AG04450 (cell line): ENCODE measurements at regions not wholly inside any gene's neighbourhood (a gene's known extent, or its start where the extent isn't known, plus 50 kb on each side); places are given as distances from the start of the nearest gene placed in this dataset. TPM values are rescaled to one million over a fixed set of nuclear protein-coding genes. Genes with fewer than 3 reads are reported as not detected.

ENCODE experiments used
- CTCF ChIA-PET: fragments of 300-600, 350-600 bp; formaldehyde crosslinking; extraction: SDS; loops from one replicate; lab custom pipeline; 2022; ENCODE audit warnings: antibody characterized with exemption, inconsistent platforms; lab: Charles Lee
- POLR2A ChIA-PET: fragments of 350-600 bp; formaldehyde crosslinking; extraction: SDS; loops from one replicate; lab custom pipeline; 2021; ENCODE audit warnings: antibody characterized with exemption, inconsistent platforms; lab: Yijun Ruan, JAX
- DNase-seq: peaks from one replicate; pipeline ENCODE4 v3.0.0-alpha.2; 2011; ENCODE audit warnings: low read depth, low spot score
- H3K27ac ChIP-seq: one replicate; pipeline ENCODE4 v1.5.1; 2012; ENCODE audit warnings: low read depth, low read length, control low read depth
- H3K27me3 ChIP-seq: one replicate; pipeline ENCODE4 v1.6.0; 2012; ENCODE audit warnings: low read length; ENCODE audit not compliant: control insufficient read depth, insufficient read depth
- H3K4me3 ChIP-seq: 2 replicates; pipeline ENCODE4 v1.5.1; 2011; ENCODE audit warnings: mild to moderate bottlenecking, low read depth, low read length, control low read depth
- H3K9me3 ChIP-seq: 2 replicates; pipeline ENCODE4 v1.5.1; 2012; ENCODE audit warnings: low read length; ENCODE audit not compliant: control insufficient read depth, insufficient read depth
- small RNA-seq: library from RNA; depleted of rRNA; stranded (forward); fragments of <200 nt; gene quantifications from one replicate; pipeline ENCODE3, GENCODE V24; 2012; ENCODE audit warnings: low read depth; ENCODE audit not compliant: insufficient read length
- TF ChIP-seq, protein P1 (sequence below): IDR thresholded peaks from 2 replicates; pipeline ENCODE4 v1.5.1; 2011; ENCODE audit warnings: low read depth, low read length, control low read depth, inconsistent platforms

DNA sequence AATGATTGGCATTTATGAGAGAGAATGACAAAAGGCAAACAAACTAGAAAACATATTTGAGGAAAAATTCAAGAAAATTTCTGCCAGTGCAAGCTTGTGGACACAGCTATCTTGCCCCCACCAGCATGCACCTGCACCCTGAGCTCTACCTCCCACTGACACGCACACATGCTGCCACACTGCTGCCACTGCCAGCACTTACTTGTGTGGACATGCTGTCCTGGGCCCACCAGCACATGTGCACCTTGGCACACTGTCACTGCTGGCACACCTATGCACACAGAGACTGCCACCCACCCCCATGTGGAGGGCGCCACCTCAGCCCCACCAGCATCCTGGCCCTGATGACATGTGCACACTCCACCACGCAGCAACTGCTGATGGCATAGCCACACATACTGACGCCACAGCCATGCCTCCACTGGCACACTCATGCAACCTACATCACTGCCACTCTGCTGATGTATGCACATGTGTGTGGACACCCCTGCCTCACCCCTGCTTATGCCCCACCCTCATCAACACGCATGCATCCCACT is 475.0 kb downstream of the SOX5 start:
- TF ChIP-seq, protein P1, sequence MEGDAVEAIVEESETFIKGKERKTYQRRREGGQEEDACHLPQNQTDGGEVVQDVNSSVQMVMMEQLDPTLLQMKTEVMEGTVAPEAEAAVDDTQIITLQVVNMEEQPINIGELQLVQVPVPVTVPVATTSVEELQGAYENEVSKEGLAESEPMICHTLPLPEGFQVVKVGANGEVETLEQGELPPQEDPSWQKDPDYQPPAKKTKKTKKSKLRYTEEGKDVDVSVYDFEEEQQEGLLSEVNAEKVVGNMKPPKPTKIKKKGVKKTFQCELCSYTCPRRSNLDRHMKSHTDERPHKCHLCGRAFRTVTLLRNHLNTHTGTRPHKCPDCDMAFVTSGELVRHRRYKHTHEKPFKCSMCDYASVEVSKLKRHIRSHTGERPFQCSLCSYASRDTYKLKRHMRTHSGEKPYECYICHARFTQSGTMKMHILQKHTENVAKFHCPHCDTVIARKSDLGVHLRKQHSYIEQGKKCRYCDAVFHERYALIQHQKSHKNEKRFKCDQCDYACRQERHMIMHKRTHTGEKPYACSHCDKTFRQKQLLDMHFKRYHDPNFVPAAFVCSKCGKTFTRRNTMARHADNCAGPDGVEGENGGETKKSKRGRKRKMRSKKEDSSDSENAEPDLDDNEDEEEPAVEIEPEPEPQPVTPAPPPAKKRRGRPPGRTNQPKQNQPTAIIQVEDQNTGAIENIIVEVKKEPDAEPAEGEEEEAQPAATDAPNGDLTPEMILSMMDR: no peak
- ChIA-PET CTCF (no interaction called here), POLR2A (no interaction called here)
- H3K27me3 ChIP-seq: no peaks in the 10 kb centered on the region
- no peak for DNase-seq
- H3K27ac ChIP-seq: no peak overlapping the region
- H3K9me3 ChIP-seq: no peaks in the 10 kb centered on the region; the same call in 1 of the 2 replicates
- no peak overlapping the region for H3K4me3 ChIP-seq

Small RNAs in the stretch of these regions (small RNA-seq; reads per million reads assigned to genes)
- gene AC087258.2: not detected
